ENCODE measurements at regions not wholly inside any gene's neighbourhood (a gene's known extent, or its start where the extent isn't known, plus 50 kb on each side); places are given as distances from the start of the nearest gene placed in this dataset.

- TF ChIP-seq CTCF (IDR thresholded peaks at IDR 0.05; ENCODE audit: unreplicated experiment): no peak
- H3K9me3 Mint-ChIP-seq: no peaks in the 10 kb centered on the region
- no peak overlapping the region for H3K4me3 Mint-ChIP-seq
- H3K27me3 Mint-ChIP-seq (ENCODE audit: low read depth): peaks cover 34% of the 10 kb centered on the region
- no peaks in the 10 kb centered on the region for H3K36me3 Mint-ChIP-seq
- no peaks in the 10 kb centered on the region for H3K4me1 Mint-ChIP-seq
- no peak for DNase-seq (ENCODE audit: low spot score in 2 of 2, unreplicated experiment in 2 of 2)
- no peak overlapping the region for H3K27ac Mint-ChIP-seq
Measured at GRCh38 chr16:80283466-80284392, 257.1 kb upstream of the DYNLRB2 start.

- Mint-ChIP-seq H3K9me3 (no peaks in the 10 kb centered on the region), H3K4me3 (no peak overlapping the region), H3K27ac (no peak overlapping the region), H3K4me1 (no peaks in the 10 kb centered on the region), H3K36me3 (no peaks in the 10 kb centered on the region), H3K27me3 (ENCODE audit: low read depth) (peaks cover 22% of the 10 kb centered on the region)
- TF ChIP-seq CTCF (IDR thresholded peaks at IDR 0.05; ENCODE audit: unreplicated experiment): no peak
- no peak for DNase-seq (ENCODE audit: low spot score in 2 of 2, unreplicated experiment in 2 of 2)
Measured at GRCh38 chr16:80280557-80280956, 260.2 kb upstream of the DYNLRB2 start.

GRCh38 chr16:80279656-80280055 is 261.1 kb upstream of the DYNLRB2 start:
- H3K4me3 Mint-ChIP-seq: no peak overlapping the region
- no peaks in the 10 kb centered on the region for H3K4me1 Mint-ChIP-seq
- no peak overlapping the region for H3K27ac Mint-ChIP-seq
- TF ChIP-seq CTCF (IDR thresholded peaks at IDR 0.05; ENCODE audit: unreplicated experiment): no peak
- H3K27me3 Mint-ChIP-seq (ENCODE audit: low read depth): peaks cover 22% of the 10 kb centered on the region
- H3K36me3 Mint-ChIP-seq: no peaks in the 10 kb centered on the region
- no peak for DNase-seq (ENCODE audit: low spot score in 2 of 2, unreplicated experiment in 2 of 2)
- no peaks in the 10 kb centered on the region for H3K9me3 Mint-ChIP-seq

GRCh38 chr16:80277182-80277581 is 263.6 kb upstream of the DYNLRB2 start:
- Mint-ChIP-seq H3K27ac (no peak overlapping the region), H3K36me3 (no peaks in the 10 kb centered on the region), H3K9me3 (no peaks in the 10 kb centered on the region), H3K4me3 (no peak overlapping the region), H3K27me3 (ENCODE audit: low read depth) (peaks cover 13% of the 10 kb centered on the region), H3K4me1 (no peaks in the 10 kb centered on the region)
- no peak for DNase-seq (ENCODE audit: low spot score in 2 of 2, unreplicated experiment in 2 of 2)
- TF ChIP-seq CTCF (IDR thresholded peaks at IDR 0.05; ENCODE audit: unreplicated experiment): no peak

GRCh38 chr16:80274576-80275191 is 266.1 kb upstream of the DYNLRB2 start:
- DNase-seq (ENCODE audit: low spot score in 2 of 2, unreplicated experiment in 2 of 2): no peak

More at GRCh38 chr16:80274576-80275191, 266.1 kb upstream of the DYNLRB2 start:
- no peak overlapping the region for H3K27ac Mint-ChIP-seq
- no peaks in the 10 kb centered on the region for H3K9me3 Mint-ChIP-seq
- H3K4me3 Mint-ChIP-seq: no peak overlapping the region
- H3K4me1 Mint-ChIP-seq: no peaks in the 10 kb centered on the region
- peaks cover 12% of the 10 kb centered on the region for H3K27me3 Mint-ChIP-seq (ENCODE audit: low read depth)
- H3K36me3 Mint-ChIP-seq: no peaks in the 10 kb centered on the region
- TF ChIP-seq CTCF (IDR thresholded peaks at IDR 0.05; ENCODE audit: unreplicated experiment): no peak
